GM10248 (cell line): ENCODE measurements at regions not wholly inside any gene's neighbourhood (a gene's known extent, or its start where the extent isn't known, plus 50 kb on each side); places are given as distances from the start of the nearest gene placed in this dataset.

Experiments used
- CTCF ChIA-PET: fragments of 300-600 bp; sonication (Branson Sonifier 250); formaldehyde crosslinking; extraction: SDS; loops from one replicate; lab custom pipeline; 2021; ENCODE audit warnings: antibody characterized with exemption; lab: Yijun Ruan, JAX
- POLR2A ChIA-PET: fragments of 350-650 bp; sonication (Branson Sonifier 250); formaldehyde crosslinking; extraction: SDS; loops from one replicate; lab custom pipeline; 2020; ENCODE audit warnings: antibody characterized with exemption; lab: Yijun Ruan, JAX
- DNase-seq: peaks from one replicate; pipeline ENCODE4 v3.0.0; 2012; ENCODE audit errors: extremely low spot score
- CTCF ChIP-seq: IDR thresholded peaks from 2 replicates; pipeline ENCODE4 v1.5.1; 2012; ENCODE audit warnings: mild to moderate bottlenecking, low read depth; ENCODE audit errors: extremely low read depth, missing control alignments, control extremely low read depth

- TF ChIP-seq CTCF: no peak
- DNase-seq: no peak
- ChIA-PET CTCF (interaction anchor here (1.1 to 2.0 kb wide), 3 partner anchors 10 to 28 kb away, joined by 4 to 5 read pairs (median 4); no protein-coding TSS in a partner anchor), POLR2A (no interaction called here)
Measured at GRCh38 chr2:136234261-136234660, 116.3 kb upstream of the CXCR4 start.

DNA sequence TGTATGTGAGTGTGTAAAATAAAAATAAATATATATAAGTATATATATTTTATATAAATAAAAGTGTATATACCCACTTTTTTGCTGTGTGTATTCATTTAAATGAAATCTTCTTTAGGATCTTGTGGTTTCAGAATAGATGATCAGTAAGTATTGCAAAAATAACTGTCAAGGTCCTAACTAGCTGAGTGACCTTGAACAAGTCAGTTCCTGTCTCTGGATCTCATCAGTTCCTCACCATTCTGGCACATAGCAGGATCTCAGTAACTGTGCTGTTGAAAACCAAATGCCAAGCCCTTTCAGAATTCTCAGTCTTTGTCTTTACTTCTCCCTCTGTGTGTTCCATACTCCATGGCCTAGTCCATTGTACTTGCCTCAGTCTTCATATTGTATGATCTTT is 115.3 kb upstream of the CXCR4 start:
- TF ChIP-seq CTCF: no peak
- DNase-seq: no peak
- POLR2A ChIA-PET: no interaction called here
- CTCF ChIA-PET: interaction anchor here (1.1 to 2.0 kb wide), 2 partner anchors 11 to 14 kb away, joined by 4 to 5 read pairs; no protein-coding TSS in a partner anchor

DNA sequence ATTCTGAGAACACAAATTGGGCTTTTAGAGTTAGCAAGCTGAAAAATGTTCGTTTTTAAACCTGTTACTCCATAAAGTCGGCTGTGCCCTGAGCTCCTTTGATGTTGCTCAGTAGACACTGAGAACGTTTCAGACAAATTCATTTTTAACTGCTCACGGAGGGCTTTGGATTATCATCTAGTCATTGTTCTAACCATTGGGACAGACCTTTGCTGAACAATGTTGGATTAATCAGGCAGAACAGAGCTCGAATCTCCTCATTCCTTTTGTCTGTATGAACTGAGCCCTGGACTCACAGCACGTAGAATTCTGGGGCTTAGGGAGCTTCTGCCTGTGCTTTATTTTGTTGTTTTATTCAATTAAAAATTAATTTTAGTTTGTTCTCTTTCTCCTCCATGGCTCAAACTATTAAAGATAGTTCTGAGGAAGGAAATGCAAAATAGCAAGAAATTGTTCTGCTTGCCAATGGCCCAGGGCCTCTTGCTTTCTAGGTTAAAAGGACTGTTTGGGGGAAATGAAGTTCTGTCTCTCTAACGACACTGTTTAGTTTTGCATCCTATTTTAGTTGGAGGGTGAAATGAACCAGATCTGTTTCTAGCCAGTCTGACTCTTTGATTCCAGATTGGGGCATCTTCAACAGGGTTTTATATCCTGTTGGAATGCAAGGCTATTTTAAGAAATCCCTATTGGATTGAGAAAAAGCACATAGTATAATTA is 114.7 kb upstream of the CXCR4 start:
- CTCF ChIA-PET: interaction anchor here (0.7 to 1.6 kb wide), 3 partner anchors 14 to 97 kb away, joined by 3 to 4 read pairs (median 3); no protein-coding TSS in a partner anchor
- POLR2A ChIA-PET: no interaction called here
- DNase-seq: no peak
- TF ChIP-seq CTCF: no peak

DNA sequence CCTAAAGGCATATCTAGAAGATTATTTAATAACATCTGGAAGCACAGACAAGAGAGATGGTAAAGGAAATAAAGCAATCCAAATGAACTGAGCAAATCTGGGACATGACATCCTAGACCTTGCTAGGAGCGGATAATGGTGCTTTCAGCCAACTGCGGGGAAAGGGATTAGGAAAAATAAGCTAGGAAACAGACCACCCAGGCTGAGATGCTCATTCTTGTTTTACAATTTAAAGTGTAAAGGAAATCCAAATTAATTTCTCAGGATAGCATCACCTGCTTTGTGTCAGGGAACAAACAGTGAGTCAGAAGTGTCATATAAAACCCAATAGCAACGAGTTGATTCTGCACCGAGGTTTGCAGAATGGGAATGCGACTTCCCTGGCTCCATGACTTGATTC is 112.5 kb upstream of the CXCR4 start:
- CTCF ChIA-PET: interaction anchor here (1.0 kb wide), 1 partner anchor 11 kb away, joined by 3 read pairs; no protein-coding TSS in a partner anchor
- DNase-seq: no peak
- no peak for TF ChIP-seq CTCF
- POLR2A ChIA-PET: no interaction called here

GRCh38 chr2:136226903-136227302 is 109.0 kb upstream of the CXCR4 start:
- CTCF ChIA-PET: interaction anchor here (0.8 to 3.0 kb wide), 11 partner anchors 9 to 157 kb away, joined by 3 to 10 read pairs (median 4); no protein-coding TSS in a partner anchor
- TF ChIP-seq CTCF: no peak
- POLR2A ChIA-PET: interaction anchor here (1.1 kb wide), 1 partner anchor 1550 kb away, joined by 5 read pairs; no protein-coding TSS in a partner anchor
- no peak for DNase-seq

GRCh38 chr2:136225950-136226835 is 108.2 kb upstream of the CXCR4 start:
- no peak for DNase-seq
- ChIA-PET CTCF (interaction anchor here (0.8 to 3.0 kb wide), 10 partner anchors 10 to 152 kb away, joined by 3 to 10 read pairs (median 6); no protein-coding TSS in a partner anchor), POLR2A (interaction anchor here (1.1 kb wide), 1 partner anchor 1551 kb away, joined by 5 read pairs; no protein-coding TSS in a partner anchor)
- no peak for TF ChIP-seq CTCF
